Neuronal stem cell (in vitro differentiated cells): ENCODE measurements at regions not wholly inside any gene's neighbourhood (a gene's known extent, or its start where the extent isn't known, plus 50 kb on each side); places are given as distances from the start of the nearest gene placed in this dataset.

ENCODE experiments used
- DNase-seq: peaks from one replicate; pipeline ENCODE4 v3.0.0-alpha.2; 2013; ENCODE audit warnings: low spot score
- H2AFZ ChIP-seq: one replicate; pipeline ENCODE4 v1.6.1; 2013; ENCODE audit warnings: mild to moderate bottlenecking, low read length, inconsistent platforms
- H2AK5ac ChIP-seq: 2 replicates; pipeline ENCODE4 v1.6.1; 2013; ENCODE audit warnings: low read depth, mild to moderate bottlenecking, inconsistent platforms, low read length, moderate library complexity, mixed read lengths
- H2BK120ac ChIP-seq: 2 replicates; pipeline ENCODE4 v1.6.1; 2013; ENCODE audit warnings: low read depth, mild to moderate bottlenecking, inconsistent platforms, low read length, moderate library complexity, mixed read lengths
- H2BK12ac ChIP-seq: one replicate; pipeline ENCODE4 v1.6.1; 2013; ENCODE audit warnings: low read length, inconsistent platforms
- H2BK15ac ChIP-seq: 2 replicates; pipeline ENCODE4 v1.6.1; 2013; ENCODE audit warnings: mild to moderate bottlenecking, low read length, inconsistent platforms, mixed read lengths
- H2BK5ac ChIP-seq: one replicate; pipeline ENCODE4 v1.6.1; 2013; ENCODE audit warnings: inconsistent platforms, mild to moderate bottlenecking, low read length, moderate library complexity
- H3K14ac ChIP-seq: one replicate; pipeline ENCODE4 v1.6.1; 2013; ENCODE audit warnings: low read length, inconsistent platforms
- H3K18ac ChIP-seq: 2 replicates; pipeline ENCODE4 v1.6.1; 2013; ENCODE audit warnings: low read length, inconsistent platforms
- H3K23ac ChIP-seq: 2 replicates; pipeline ENCODE4 v1.6.1; 2013; ENCODE audit warnings: low read depth, mild to moderate bottlenecking, mixed read lengths, low read length, inconsistent platforms; ENCODE audit not compliant: poor library complexity
- H3K27ac ChIP-seq: replicated peaks from 3 replicates; pipeline ENCODE4 v1.5.1; 2013; ENCODE audit warnings: low read length, inconsistent platforms
- H3K27me3 ChIP-seq, 3 experiments: 2 replicates each; pipeline ENCODE4 v1.6.1; 2013; ENCODE audit warnings: low read length in 3 of 3, mild to moderate bottlenecking in 2 of 3, inconsistent platforms in 1 of 3, low read depth in 1 of 3, mixed read lengths in 1 of 3, moderate library complexity in 1 of 3; ENCODE audit not compliant: control insufficient read depth in 3 of 3, insufficient read depth in 3 of 3
- H3K36me3 ChIP-seq, 2 donors: replicated peaks in 1 of 2; 2 replicates each; pipeline ENCODE4 v1.6.1; 2013; ENCODE audit warnings: low read length in 2 of 2; ENCODE audit not compliant: control insufficient read depth in 2 of 2, insufficient read depth in 2 of 2
- H3K4ac ChIP-seq: 2 replicates; pipeline ENCODE4 v1.6.1; 2013; ENCODE audit warnings: inconsistent platforms, mild to moderate bottlenecking, low read length, moderate library complexity
- H3K4me1 ChIP-seq, 2 donors: 1 replicate in 1 of 2; 2 replicates in 1 of 2; pipeline ENCODE4 v1.6.1; 2013; ENCODE audit warnings: low read length in 2 of 2, low read depth in 1 of 2; ENCODE audit not compliant: control insufficient read depth in 2 of 2, insufficient read depth in 1 of 2
- H3K4me2 ChIP-seq: one replicate; pipeline ENCODE4 v1.6.1; 2013; ENCODE audit warnings: mild to moderate bottlenecking, low read length, inconsistent platforms; ENCODE audit not compliant: insufficient read depth, poor library complexity, severe bottlenecking
- H3K4me3 ChIP-seq, 2 donors: 2 replicates each; pipeline ENCODE4 v1.5.1; 2013; ENCODE audit warnings: low read length in 2 of 2, mild to moderate bottlenecking in 2 of 2, inconsistent platforms in 1 of 2, moderate library complexity in 1 of 2
- H3K79me1 ChIP-seq: one replicate; pipeline ENCODE4 v1.6.1; 2013; ENCODE audit warnings: low read depth, mild to moderate bottlenecking, inconsistent platforms, low read length, moderate library complexity
- H3K9ac ChIP-seq: one replicate; pipeline ENCODE4 v1.6.1; 2013; ENCODE audit warnings: mild to moderate bottlenecking, low read depth, low read length, inconsistent platforms; ENCODE audit not compliant: poor library complexity
- H3K9me3 ChIP-seq, 2 donors: replicated peaks in 1 of 2; 2 replicates each; pipeline versions ENCODE3 to v1.6.1; 2013; ENCODE audit warnings: low read length in 2 of 2, mild to moderate bottlenecking in 2 of 2, inconsistent platforms in 1 of 2, low read depth in 1 of 2, mixed read lengths in 1 of 2, moderate library complexity in 1 of 2; ENCODE audit not compliant: control insufficient read depth in 2 of 2, insufficient read depth in 1 of 2
- H4K8ac ChIP-seq: one replicate; pipeline ENCODE4 v1.6.1; 2013; ENCODE audit warnings: low read depth, mild to moderate bottlenecking, inconsistent platforms, low read length, moderate library complexity
- H4K91ac ChIP-seq: one replicate; pipeline ENCODE4 v1.6.1; 2013; ENCODE audit warnings: low read length, low read depth, mild to moderate bottlenecking, inconsistent platforms; ENCODE audit not compliant: poor library complexity
- WGBS, 2 donors: extraction: QIAGEN DNeasy Blood & Tissue Kit; methylation state at CpG; one replicate each; pipeline ENCODE4 v1.1.7; 2013; ENCODE audit warnings: missing lambda C conversion rate in 2 of 2, mixed read lengths in 1 of 2; ENCODE audit not compliant: insufficient read length in 2 of 2, insufficient replicate concordance in 1 of 2; ENCODE audit errors: extremely low coverage in 2 of 2; 5-methylcytosine and 5-hydroxymethylcytosine counted together

DNA sequence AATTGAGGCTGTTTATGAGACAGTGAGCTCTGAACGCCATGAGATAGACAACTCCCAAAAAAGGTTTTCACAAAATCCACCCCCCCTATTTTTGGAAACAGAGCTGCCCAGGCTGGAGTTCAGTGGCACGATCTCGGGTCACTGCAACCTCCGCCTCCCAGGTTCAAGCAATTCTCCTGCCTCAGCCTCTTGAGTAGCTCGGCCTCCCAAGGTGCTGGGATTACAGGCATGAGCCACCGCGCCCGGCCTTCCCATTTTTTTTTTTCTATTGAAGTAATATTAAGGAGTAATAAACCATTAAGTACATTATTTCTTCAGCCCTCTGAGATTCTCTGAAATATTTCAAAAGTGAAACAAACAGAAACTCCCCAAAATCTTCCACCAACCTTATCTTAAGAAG lies 252.8 kb upstream of the NETO1 start:
- H3K9ac ChIP-seq = no peak overlapping the region
- H3K4me1 ChIP-seq = no peaks in the 10 kb centered on the region
- H3K4me2 ChIP-seq = no peak overlapping the region
- H3K18ac ChIP-seq = no peak overlapping the region
- no peak overlapping the region for H3K4me3 ChIP-seq
- no peak overlapping the region for H2AFZ ChIP-seq
- no peaks in the 10 kb centered on the region for H3K27me3 ChIP-seq
- no peaks in the 10 kb centered on the region for H3K79me1 ChIP-seq
- H3K36me3 ChIP-seq = no peaks in the 10 kb centered on the region
- no peak overlapping the region for H2BK12ac ChIP-seq
- H3K23ac ChIP-seq = no peak overlapping the region
- no peaks in the 10 kb centered on the region for H3K9me3 ChIP-seq
- H3K27ac ChIP-seq = no peak overlapping the region
- no peak overlapping the region for H4K91ac ChIP-seq
- H3K4ac ChIP-seq = no peak overlapping the region
- WGBS, 2 donors = no CpG with 5 or more reads among the region's 8 CpGs
- H2BK5ac ChIP-seq = no peak overlapping the region
- no peak overlapping the region for H4K8ac ChIP-seq
- H2AK5ac ChIP-seq = no peak overlapping the region
- no peak overlapping the region for H2BK120ac ChIP-seq
- DNase-seq = no peak
- no peak overlapping the region for H2BK15ac ChIP-seq
- no peak overlapping the region for H3K14ac ChIP-seq

DNA sequence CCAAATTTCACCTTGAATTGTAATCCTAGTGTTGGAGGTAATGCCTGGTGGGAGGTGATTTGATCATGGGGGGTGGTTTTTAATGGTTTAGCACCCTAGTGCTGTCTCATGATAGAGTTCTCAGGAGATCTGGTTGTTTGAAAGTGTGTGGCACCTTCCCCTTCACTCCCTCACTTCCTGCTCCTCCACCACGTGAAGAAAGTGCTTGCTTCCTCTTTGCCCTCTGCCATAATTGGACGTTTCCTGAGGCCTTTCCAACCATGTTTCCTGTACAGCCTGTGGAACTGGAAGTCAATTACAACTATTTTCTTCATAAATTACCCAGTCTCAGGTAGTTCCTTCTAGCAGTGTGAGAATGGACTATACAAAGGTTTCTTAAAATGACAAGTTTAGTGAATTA lies 251.8 kb upstream of the NETO1 start:
- Histone ChIP-seq H4K8ac (no peak overlapping the region), H2BK15ac (no peak overlapping the region), H4K91ac (no peak overlapping the region), H2BK5ac (no peak overlapping the region), H2AFZ (no peak overlapping the region), H3K36me3 (no peaks in the 10 kb centered on the region), H3K4me1 (no peaks in the 10 kb centered on the region), H3K4ac (no peak overlapping the region), H2BK12ac (no peak overlapping the region), H3K4me3 (no peak overlapping the region), H3K23ac (no peak overlapping the region), H3K4me2 (no peak overlapping the region), H3K18ac (no peak overlapping the region), H3K27me3 (no peaks in the 10 kb centered on the region), H3K9ac (no peak overlapping the region), H3K27ac (no peak overlapping the region), H3K9me3 (no peaks in the 10 kb centered on the region), H2BK120ac (no peak overlapping the region), H3K79me1 (no peaks in the 10 kb centered on the region), H2AK5ac (no peak overlapping the region), H3K14ac (no peak overlapping the region)
- WGBS, 2 donors = no CpG with 5 or more reads among the region's 2 CpGs
- DNase-seq = no peak

DNA sequence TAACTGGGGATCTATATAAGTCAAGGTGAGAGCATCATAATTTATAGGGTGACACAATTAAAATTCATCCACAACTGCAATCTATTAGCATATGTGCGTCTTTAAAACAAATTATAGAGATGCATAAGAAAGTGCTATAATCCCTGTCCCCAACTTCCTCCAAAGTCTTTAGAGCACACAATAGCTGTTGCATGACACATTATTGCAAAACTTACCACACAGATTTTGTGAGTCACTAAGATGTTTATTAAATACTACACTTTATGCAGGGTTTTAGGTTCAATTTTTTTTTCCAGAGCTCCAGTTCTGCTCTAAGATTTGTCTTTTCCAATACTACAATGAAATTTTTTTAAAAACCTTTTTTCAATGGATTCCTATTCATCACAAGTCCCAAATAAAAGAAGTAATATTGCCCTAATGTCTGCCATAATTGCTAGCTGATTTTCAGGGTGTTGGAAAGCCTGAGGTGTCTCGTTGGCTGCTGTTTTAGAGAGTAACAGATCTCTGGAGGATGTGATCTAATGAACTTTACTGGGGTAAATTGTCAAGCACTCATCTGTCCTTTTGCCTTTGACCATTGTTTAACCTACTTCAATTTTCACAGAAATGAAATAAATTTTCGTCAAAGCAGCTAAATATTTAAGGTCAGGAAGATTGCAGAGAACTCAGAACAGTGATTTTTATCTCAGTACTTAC lies 250.5 kb upstream of the NETO1 start:
- H4K8ac ChIP-seq = no peak overlapping the region
- WGBS, 2 donors = no CpG with 5 or more reads among the region's 3 CpGs
- H3K27me3 ChIP-seq = no peaks in the 10 kb centered on the region
- no peaks in the 10 kb centered on the region for H3K9me3 ChIP-seq
- H3K18ac ChIP-seq = no peak overlapping the region
- no peak overlapping the region for H2BK15ac ChIP-seq
- H3K4me1 ChIP-seq = no peaks in the 10 kb centered on the region
- no peak overlapping the region for H2BK12ac ChIP-seq
- H4K91ac ChIP-seq = no peak overlapping the region
- H3K9ac ChIP-seq = no peak overlapping the region
- no peaks in the 10 kb centered on the region for H3K79me1 ChIP-seq
- no peaks in the 10 kb centered on the region for H3K36me3 ChIP-seq
- no peak overlapping the region for H2BK120ac ChIP-seq
- no peak overlapping the region for H3K4me3 ChIP-seq
- no peak overlapping the region for H3K4me2 ChIP-seq
- H3K4ac ChIP-seq = no peak overlapping the region
- no peak overlapping the region for H3K27ac ChIP-seq
- H3K23ac ChIP-seq = no peak overlapping the region
- no peak for DNase-seq
- H2BK5ac ChIP-seq = no peak overlapping the region
- no peak overlapping the region for H2AFZ ChIP-seq
- no peak overlapping the region for H3K14ac ChIP-seq
- H2AK5ac ChIP-seq = no peak overlapping the region

DNA sequence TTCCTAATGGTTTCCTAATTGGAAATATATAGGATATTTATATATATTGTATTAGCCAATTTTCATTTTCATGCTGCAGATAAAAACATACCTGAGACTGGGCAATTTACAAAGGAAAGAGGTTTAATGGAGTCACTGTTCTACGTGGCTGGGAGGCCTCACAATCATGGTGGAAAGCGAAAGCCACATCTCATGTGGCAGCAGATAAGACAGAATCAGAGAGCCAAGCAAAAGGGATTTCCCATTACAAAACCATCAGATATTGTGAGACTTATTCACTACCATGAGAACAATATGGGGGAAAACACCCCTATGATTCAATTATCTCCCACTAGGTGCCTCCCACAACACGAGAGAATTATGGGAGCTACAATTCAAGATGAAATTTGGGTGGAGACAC lies 242.5 kb upstream of the NETO1 start:
- Histone ChIP-seq H2AFZ (no peak overlapping the region), H2BK15ac (no peak overlapping the region), H3K9ac (no peak overlapping the region), H3K4me3 (no peak overlapping the region), H3K4me2 (no peak overlapping the region), H2AK5ac (no peak overlapping the region), H3K14ac (no peak overlapping the region), H2BK12ac (no peak overlapping the region), H4K91ac (no peak overlapping the region), H3K27me3 (no peaks in the 10 kb centered on the region), H3K79me1 (no peaks in the 10 kb centered on the region), H3K4me1 (no peaks in the 10 kb centered on the region), H2BK120ac (no peak overlapping the region), H3K18ac (no peak overlapping the region), H3K23ac (no peak overlapping the region), H2BK5ac (no peak overlapping the region), H3K9me3 (no peaks in the 10 kb centered on the region), H3K36me3 (no peaks in the 10 kb centered on the region), H3K4ac (no peak overlapping the region), H3K27ac (no peak overlapping the region), H4K8ac (no peak overlapping the region)
- DNase-seq = no peak
- no CpG with 5 or more reads among the region's 3 CpGs for WGBS, 2 donors
